Sigmoid colon (tissue), 4 donors: ENCODE measurements at regions not wholly inside any gene's neighbourhood (a gene's known extent, or its start where the extent isn't known, plus 50 kb on each side); places are given as distances from the start of the nearest gene placed in this dataset.

Experiments used
- EP300 ChIP-seq, 4 donors: sonication (generic); formaldehyde crosslinking; IDR thresholded peaks; one replicate each; pipeline ENCODE4 v1.6.1; 2017; ENCODE audit warnings: antibody characterized with exemption in 4 of 4
- POLR2A ChIP-seq, 2 donors: fragments of 450-650 bp; IDR thresholded peaks; one replicate each; pipeline ENCODE4 v1.6.1; 2016; ENCODE audit warnings: antibody characterized with exemption in 2 of 2, mild to moderate bottlenecking in 2 of 2, moderate library complexity in 2 of 2
- POLR2AphosphoS5 ChIP-seq, 4 donors: sonication (generic); formaldehyde crosslinking; IDR thresholded peaks; one replicate each; pipeline ENCODE4 v1.6.1; 2017; ENCODE audit warnings: antibody characterized with exemption in 4 of 4
- TF ChIP-seq, protein P1 (sequence below), 4 experiments: fragments of 450-650 bp in 3 of 4; fragments of 200-600 bp in 1 of 4; IDR thresholded peaks; one replicate each; pipeline ENCODE4 v1.5.1; 2016 to 2019; ENCODE audit warnings: antibody characterized with exemption in 4 of 4, mild to moderate bottlenecking in 3 of 4, moderate library complexity in 2 of 4

DNA sequence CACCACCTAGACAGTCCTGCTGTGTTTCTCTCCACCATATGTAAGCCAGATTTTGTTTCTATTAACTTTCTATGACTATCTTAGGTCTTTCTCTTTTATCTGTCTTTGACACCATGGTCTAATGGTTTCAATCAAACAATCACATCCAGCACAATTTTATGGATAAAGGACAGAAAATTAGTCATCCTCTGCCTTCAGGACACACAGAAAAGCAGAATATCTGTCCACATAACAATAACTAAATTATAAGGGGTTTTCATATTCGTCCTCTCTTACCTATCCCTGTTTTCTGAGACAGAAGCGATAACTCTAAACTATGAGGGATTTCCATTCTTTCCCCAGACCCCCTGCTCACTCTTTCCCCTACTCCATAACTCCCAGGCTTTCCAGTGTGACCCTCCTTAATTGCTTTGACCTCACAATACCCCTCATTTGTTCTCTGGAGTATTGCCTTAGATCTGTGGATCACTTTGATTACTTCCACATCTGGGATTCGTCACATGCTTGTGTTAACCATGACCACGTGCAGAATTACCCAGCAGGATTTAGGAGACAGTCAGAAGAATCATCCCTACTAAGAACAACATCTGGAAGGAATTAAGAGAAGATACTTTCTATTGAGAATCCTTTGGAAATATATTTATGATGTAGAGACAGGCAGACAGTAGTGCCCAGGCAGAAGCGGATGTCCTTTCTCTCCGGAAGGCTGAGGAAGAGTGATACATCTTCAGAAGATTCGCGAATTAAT lies 108.2 kb upstream of the GREM2 start:
- TF ChIP-seq, protein P1, sequence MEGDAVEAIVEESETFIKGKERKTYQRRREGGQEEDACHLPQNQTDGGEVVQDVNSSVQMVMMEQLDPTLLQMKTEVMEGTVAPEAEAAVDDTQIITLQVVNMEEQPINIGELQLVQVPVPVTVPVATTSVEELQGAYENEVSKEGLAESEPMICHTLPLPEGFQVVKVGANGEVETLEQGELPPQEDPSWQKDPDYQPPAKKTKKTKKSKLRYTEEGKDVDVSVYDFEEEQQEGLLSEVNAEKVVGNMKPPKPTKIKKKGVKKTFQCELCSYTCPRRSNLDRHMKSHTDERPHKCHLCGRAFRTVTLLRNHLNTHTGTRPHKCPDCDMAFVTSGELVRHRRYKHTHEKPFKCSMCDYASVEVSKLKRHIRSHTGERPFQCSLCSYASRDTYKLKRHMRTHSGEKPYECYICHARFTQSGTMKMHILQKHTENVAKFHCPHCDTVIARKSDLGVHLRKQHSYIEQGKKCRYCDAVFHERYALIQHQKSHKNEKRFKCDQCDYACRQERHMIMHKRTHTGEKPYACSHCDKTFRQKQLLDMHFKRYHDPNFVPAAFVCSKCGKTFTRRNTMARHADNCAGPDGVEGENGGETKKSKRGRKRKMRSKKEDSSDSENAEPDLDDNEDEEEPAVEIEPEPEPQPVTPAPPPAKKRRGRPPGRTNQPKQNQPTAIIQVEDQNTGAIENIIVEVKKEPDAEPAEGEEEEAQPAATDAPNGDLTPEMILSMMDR (IDR thresholded peaks at IDR 0.05), result no peak
- no peak for TF ChIP-seq POLR2A (IDR thresholded peaks at IDR 0.05)
- peak in 1 of 4 donors; percentile 18 for TF ChIP-seq POLR2AphosphoS5 (IDR thresholded peaks at IDR 0.05)
- TF ChIP-seq EP300 (IDR thresholded peaks at IDR 0.05), result no peak
